ENCODE measurements at regions not wholly inside any gene's neighbourhood (a gene's known extent, or its start where the extent isn't known, plus 50 kb on each side); places are given as distances from the start of the nearest gene placed in this dataset.

DNA sequence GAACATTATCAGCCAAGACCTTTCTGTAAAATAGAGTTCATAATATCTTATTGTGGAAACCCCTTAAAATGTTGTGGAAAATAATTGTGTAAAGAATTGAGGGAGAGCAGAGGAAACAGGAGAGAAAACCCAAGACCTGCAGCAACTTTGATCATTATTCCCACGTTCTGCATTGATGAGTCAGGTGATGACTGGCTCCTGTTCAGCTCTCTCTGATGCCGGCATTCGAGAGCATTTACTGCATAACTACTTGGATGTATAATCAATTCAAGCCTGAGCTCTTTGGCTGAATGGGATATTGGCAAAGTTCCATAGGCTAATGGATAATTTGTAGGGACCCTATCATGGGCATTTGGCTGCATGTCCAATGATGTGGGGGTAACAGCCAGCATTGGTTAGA lies 176.3 kb upstream of the ARID2 start:
- TF ChIP-seq POLR2A (IDR thresholded peaks at IDR 0.05; ENCODE audit: low read depth, low read length) = no peak
- TF ChIP-seq POLR2AphosphoS5 (IDR thresholded peaks at IDR 0.05; ENCODE audit: insufficient read depth, low read depth, low read length) = no peak
- TF ChIP-seq, protein P1, sequence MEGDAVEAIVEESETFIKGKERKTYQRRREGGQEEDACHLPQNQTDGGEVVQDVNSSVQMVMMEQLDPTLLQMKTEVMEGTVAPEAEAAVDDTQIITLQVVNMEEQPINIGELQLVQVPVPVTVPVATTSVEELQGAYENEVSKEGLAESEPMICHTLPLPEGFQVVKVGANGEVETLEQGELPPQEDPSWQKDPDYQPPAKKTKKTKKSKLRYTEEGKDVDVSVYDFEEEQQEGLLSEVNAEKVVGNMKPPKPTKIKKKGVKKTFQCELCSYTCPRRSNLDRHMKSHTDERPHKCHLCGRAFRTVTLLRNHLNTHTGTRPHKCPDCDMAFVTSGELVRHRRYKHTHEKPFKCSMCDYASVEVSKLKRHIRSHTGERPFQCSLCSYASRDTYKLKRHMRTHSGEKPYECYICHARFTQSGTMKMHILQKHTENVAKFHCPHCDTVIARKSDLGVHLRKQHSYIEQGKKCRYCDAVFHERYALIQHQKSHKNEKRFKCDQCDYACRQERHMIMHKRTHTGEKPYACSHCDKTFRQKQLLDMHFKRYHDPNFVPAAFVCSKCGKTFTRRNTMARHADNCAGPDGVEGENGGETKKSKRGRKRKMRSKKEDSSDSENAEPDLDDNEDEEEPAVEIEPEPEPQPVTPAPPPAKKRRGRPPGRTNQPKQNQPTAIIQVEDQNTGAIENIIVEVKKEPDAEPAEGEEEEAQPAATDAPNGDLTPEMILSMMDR (IDR thresholded peaks at IDR 0.05; ENCODE audit: extremely low read depth in 1 of 2, insufficient read depth in 1 of 2, low read depth in 1 of 2, low read length in 2 of 2) = no peak
- TF ChIP-seq, protein P2, sequence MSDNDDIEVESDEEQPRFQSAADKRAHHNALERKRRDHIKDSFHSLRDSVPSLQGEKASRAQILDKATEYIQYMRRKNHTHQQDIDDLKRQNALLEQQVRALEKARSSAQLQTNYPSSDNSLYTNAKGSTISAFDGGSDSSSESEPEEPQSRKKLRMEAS (IDR thresholded peaks at IDR 0.05; ENCODE audit: insufficient read depth, insufficient read length) = no peak

All from endothelial cell of umbilical vein (primary cell).